ENCODE measurements at regions not wholly inside any gene's neighbourhood (a gene's known extent, or its start where the extent isn't known, plus 50 kb on each side); places are given as distances from the start of the nearest gene placed in this dataset.

DNA sequence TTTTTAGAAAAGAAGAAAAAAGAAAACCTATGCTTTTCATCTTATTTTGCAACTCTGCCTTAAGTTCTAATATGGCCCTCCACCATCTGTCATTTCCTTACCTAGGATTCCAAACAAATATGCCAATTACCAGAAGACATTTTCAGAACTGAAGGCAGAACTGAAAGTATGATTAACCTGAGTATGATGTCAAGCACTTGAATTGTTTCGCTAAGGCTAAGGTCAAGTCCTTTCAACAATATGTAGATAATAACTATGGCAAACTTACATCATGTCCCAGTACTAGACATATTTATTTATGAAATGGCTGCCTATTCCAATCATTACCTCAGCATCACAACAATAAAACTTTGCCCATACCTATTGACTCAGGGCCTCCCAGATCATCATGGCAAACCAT, 91.0 kb downstream of the OR13H1 start:
- no peak overlapping the region for H3K27ac ChIP-seq (ENCODE audit: low read depth in 1 of 2, low read length in 2 of 2)
- WGBS: 85% methylated on average over 1 of the region's 1 CpG
- no peak for TF ChIP-seq EGR1 (IDR thresholded peaks at IDR 0.05; ENCODE audit: low read depth in 2 of 2)
- TF ChIP-seq SP1 (IDR thresholded peaks at IDR 0.05): no peak
- no peak for TF ChIP-seq NR2F2 (IDR thresholded peaks at IDR 0.05)
- TF ChIP-seq HNF4A (conservative IDR thresholded peaks at IDR 0.05): no peak
- TF ChIP-seq RXRA (IDR thresholded peaks at IDR 0.05): no peak
- TF ChIP-seq FOXA2 (IDR thresholded peaks at IDR 0.05): no peak
- no peak for TF ChIP-seq HNF4G (IDR thresholded peaks at IDR 0.05)
- TF ChIP-seq YY1 (IDR thresholded peaks at IDR 0.05): no peak
- TF ChIP-seq, protein P1, sequence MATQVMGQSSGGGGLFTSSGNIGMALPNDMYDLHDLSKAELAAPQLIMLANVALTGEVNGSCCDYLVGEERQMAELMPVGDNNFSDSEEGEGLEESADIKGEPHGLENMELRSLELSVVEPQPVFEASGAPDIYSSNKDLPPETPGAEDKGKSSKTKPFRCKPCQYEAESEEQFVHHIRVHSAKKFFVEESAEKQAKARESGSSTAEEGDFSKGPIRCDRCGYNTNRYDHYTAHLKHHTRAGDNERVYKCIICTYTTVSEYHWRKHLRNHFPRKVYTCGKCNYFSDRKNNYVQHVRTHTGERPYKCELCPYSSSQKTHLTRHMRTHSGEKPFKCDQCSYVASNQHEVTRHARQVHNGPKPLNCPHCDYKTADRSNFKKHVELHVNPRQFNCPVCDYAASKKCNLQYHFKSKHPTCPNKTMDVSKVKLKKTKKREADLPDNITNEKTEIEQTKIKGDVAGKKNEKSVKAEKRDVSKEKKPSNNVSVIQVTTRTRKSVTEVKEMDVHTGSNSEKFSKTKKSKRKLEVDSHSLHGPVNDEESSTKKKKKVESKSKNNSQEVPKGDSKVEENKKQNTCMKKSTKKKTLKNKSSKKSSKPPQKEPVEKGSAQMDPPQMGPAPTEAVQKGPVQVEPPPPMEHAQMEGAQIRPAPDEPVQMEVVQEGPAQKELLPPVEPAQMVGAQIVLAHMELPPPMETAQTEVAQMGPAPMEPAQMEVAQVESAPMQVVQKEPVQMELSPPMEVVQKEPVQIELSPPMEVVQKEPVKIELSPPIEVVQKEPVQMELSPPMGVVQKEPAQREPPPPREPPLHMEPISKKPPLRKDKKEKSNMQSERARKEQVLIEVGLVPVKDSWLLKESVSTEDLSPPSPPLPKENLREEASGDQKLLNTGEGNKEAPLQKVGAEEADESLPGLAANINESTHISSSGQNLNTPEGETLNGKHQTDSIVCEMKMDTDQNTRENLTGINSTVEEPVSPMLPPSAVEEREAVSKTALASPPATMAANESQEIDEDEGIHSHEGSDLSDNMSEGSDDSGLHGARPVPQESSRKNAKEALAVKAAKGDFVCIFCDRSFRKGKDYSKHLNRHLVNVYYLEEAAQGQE (IDR thresholded peaks at IDR 0.05): no peak

DNA sequence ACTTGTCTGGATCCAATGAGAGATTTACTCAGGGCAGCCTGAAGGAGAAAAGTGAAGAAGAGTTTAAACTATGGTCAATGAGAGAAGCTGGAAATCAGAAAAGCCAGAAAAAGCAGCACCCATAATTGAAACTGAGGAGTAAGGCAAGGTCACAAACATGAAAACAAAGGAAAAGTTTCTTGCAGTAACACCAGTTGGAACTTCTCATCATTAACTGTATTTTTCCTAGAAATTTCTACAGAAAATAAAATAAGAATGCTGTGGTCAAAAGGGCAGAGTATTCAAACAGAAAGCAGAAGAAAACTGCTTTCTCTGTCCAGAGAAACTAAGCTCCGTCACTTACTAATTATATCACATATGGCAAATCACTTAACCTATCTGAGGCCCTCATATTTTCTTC, 102.2 kb downstream of the OR13H1 start:
- WGBS: 80% methylated on average over 1 of the region's 1 CpG
- Histone ChIP-seq H3K4me1 (ENCODE audit: control insufficient read depth in 4 of 4, insufficient read depth in 4 of 4, low read length in 3 of 4) (no peaks in the 10 kb centered on the region), H3K36me3 (ENCODE audit: control insufficient read depth in 4 of 4, insufficient read depth in 3 of 4, low read depth in 1 of 4, low read length in 3 of 4) (no peaks in the 10 kb centered on the region), H3K27ac (ENCODE audit: low read depth in 1 of 2, low read length in 2 of 2) (no peak overlapping the region), H3K4me3 (ENCODE audit: low read depth in 1 of 3, low read length in 3 of 3) (no peak overlapping the region), H3K9ac (ENCODE audit: low read depth in 1 of 2, low read length in 2 of 2) (no peak overlapping the region), H3K9me3 (ENCODE audit: control insufficient read depth in 4 of 4, low read length in 3 of 4) (no peaks in the 10 kb centered on the region), H3K27me3 (ENCODE audit: control insufficient read depth in 4 of 4, insufficient read depth in 4 of 4, low read length in 3 of 4) (peaks cover 0 to 3% (median 0%) of the 10 kb centered on the region in 4 donors)
- no peak for DNase-seq (ENCODE audit: low spot score)
- TF ChIP-seq, protein P1 (IDR thresholded peaks at IDR 0.05): no peak
- TF ChIP-seq JUND (IDR thresholded peaks at IDR 0.05) (no peak), NR2F2 (IDR thresholded peaks at IDR 0.05) (no peak), FOXA2 (IDR thresholded peaks at IDR 0.05) (no peak)

More for the DNA sequence above, 91.0 kb downstream of the OR13H1 start:
- Histone ChIP-seq H3K36me3 (ENCODE audit: control insufficient read depth in 4 of 4, insufficient read depth in 3 of 4, low read depth in 1 of 4, low read length in 3 of 4) (no peaks in the 10 kb centered on the region), H3K4me1 (ENCODE audit: control insufficient read depth in 4 of 4, insufficient read depth in 4 of 4, low read length in 3 of 4) (no peaks in the 10 kb centered on the region), H3K9me3 (ENCODE audit: control insufficient read depth in 4 of 4, low read length in 3 of 4) (no peaks in the 10 kb centered on the region), H3K4me3 (ENCODE audit: low read depth in 1 of 3, low read length in 3 of 3) (no peak overlapping the region), H3K27me3 (ENCODE audit: control insufficient read depth in 4 of 4, insufficient read depth in 4 of 4, low read length in 3 of 4) (no peaks in the 10 kb centered on the region), H3K9ac (ENCODE audit: low read depth in 1 of 2, low read length in 2 of 2) (no peak overlapping the region)
- no peak for DNase-seq (ENCODE audit: low spot score)

DNA sequence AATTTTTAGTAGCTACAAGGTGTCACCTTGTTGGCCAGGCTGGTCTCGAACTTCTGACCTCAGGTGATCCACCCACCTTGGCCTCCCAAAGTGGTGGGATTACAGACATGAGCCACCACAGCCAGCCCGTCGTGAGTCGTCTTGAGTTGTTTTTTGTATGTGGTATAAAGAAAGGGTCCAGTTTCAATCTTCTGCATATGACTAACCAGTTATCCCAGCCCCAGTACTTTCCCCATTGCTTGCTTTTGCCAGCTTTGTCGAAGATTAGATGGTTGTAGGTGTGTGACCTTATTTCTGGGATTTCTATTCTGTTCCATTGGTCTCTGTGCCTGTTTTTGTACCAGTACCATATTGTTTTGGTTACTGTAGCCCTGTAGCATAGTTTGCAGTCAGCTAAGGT, 105.9 kb downstream of the OR13H1 start:
- H3K27ac ChIP-seq (ENCODE audit: low read depth in 1 of 2, low read length in 2 of 2): no peak overlapping the region
- no peaks in the 10 kb centered on the region for H3K27me3 ChIP-seq (ENCODE audit: control insufficient read depth in 4 of 4, insufficient read depth in 4 of 4, low read length in 3 of 4)
- H3K36me3 ChIP-seq (ENCODE audit: control insufficient read depth in 4 of 4, insufficient read depth in 3 of 4, low read depth in 1 of 4, low read length in 3 of 4): no peaks in the 10 kb centered on the region
- no peak overlapping the region for H3K9ac ChIP-seq (ENCODE audit: low read depth in 1 of 2, low read length in 2 of 2)
- no peak overlapping the region for H3K4me3 ChIP-seq (ENCODE audit: low read depth in 1 of 3, low read length in 3 of 3)
- WGBS: 79% methylated on average over 5 of the region's 5 CpGs
- H3K9me3 ChIP-seq (ENCODE audit: control insufficient read depth in 4 of 4, low read length in 3 of 4): peaks cover 0 to 2% (median 0%) of the 10 kb centered on the region in 4 donors
- TF ChIP-seq RAD21 (IDR thresholded peaks at IDR 0.05) (no peak), RXRA (IDR thresholded peaks at IDR 0.05) (no peak), NR2F2 (IDR thresholded peaks at IDR 0.05) (no peak), HNF4G (IDR thresholded peaks at IDR 0.05) (no peak)
- TF ChIP-seq, protein P2, sequence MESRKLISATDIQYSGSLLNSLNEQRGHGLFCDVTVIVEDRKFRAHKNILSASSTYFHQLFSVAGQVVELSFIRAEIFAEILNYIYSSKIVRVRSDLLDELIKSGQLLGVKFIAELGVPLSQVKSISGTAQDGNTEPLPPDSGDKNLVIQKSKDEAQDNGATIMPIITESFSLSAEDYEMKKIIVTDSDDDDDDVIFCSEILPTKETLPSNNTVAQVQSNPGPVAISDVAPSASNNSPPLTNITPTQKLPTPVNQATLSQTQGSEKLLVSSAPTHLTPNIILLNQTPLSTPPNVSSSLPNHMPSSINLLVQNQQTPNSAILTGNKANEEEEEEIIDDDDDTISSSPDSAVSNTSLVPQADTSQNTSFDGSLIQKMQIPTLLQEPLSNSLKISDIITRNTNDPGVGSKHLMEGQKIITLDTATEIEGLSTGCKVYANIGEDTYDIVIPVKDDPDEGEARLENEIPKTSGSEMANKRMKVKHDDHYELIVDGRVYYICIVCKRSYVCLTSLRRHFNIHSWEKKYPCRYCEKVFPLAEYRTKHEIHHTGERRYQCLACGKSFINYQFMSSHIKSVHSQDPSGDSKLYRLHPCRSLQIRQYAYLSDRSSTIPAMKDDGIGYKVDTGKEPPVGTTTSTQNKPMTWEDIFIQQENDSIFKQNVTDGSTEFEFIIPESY (IDR thresholded peaks at IDR 0.05): no peak
- no peaks in the 10 kb centered on the region for H3K4me1 ChIP-seq (ENCODE audit: control insufficient read depth in 4 of 4, insufficient read depth in 4 of 4, low read length in 3 of 4)
- DNase-seq (ENCODE audit: low spot score): no peak

Measured in liver (tissue), 7 donors.